SK-N-SH treated with all-trans-retinoic acid at 6 μM for 48 hours (cell line): ENCODE measurements at regions not wholly inside any gene's neighbourhood (a gene's known extent, or its start where the extent isn't known, plus 50 kb on each side); places are given as distances from the start of the nearest gene placed in this dataset.

ENCODE experiments used
- ATAC-seq: fragments of 200-7000 bp; cut with Tn5 transposase; 3 replicates; pipeline ENCODE4 v1.9.1; 2020; ENCODE audit warnings: mild to moderate bottlenecking, moderate library complexity
- ARNTL ChIP-seq: fragments of 450-650 bp; formaldehyde crosslinking; IDR thresholded peaks from 2 replicates; pipeline ENCODE4 v1.5.0; 2020; ENCODE audit warnings: low read depth, mild to moderate bottlenecking, moderate library complexity, borderline replicate concordance
- BACH2 ChIP-seq: fragments of 250-450 bp; sonication (Bioruptor Pico); IDR thresholded peaks from 2 replicates; pipeline ENCODE4 v1.9.0; 2021; ENCODE audit warnings: mild to moderate bottlenecking, borderline replicate concordance
- CSDC2 ChIP-seq: fragments of 250-450 bp; sonication (Bioruptor Pico); IDR thresholded peaks from 2 replicates; pipeline ENCODE4 v1.5.0; 2020; ENCODE audit warnings: mild to moderate bottlenecking, moderate library complexity
- ESRRG ChIP-seq: fragments of 250-450 bp; sonication (Bioruptor Pico); IDR thresholded peaks from 2 replicates; pipeline ENCODE4 v1.6.1; 2021; ENCODE audit warnings: mild to moderate bottlenecking
- GLIS3 ChIP-seq: fragments of 250-450 bp; sonication (Bioruptor Pico); IDR thresholded peaks from 2 replicates; pipeline ENCODE4 v1.5.0; 2020; ENCODE audit warnings: mild to moderate bottlenecking, moderate library complexity
- ISL1 ChIP-seq: fragments of 250-450 bp; sonication (Bioruptor Pico); IDR thresholded peaks from 2 replicates; pipeline ENCODE4 v2.1.2; 2022; ENCODE audit warnings: mild to moderate bottlenecking, moderate library complexity
- OSR1 ChIP-seq: fragments of 250-450 bp; sonication (Bioruptor Pico); IDR thresholded peaks from 2 replicates; pipeline ENCODE4 v1.8.0; 2022; ENCODE audit warnings: moderate library complexity, mild to moderate bottlenecking, inconsistent platforms
- PPARA ChIP-seq: fragments of 250-450 bp; sonication (Bioruptor Pico); IDR thresholded peaks from 2 replicates; pipeline ENCODE4 v1.5.0; 2020; ENCODE audit warnings: mild to moderate bottlenecking, borderline replicate concordance
- RARB ChIP-seq: fragments of 250-450 bp; sonication (Bioruptor Pico); IDR thresholded peaks from 2 replicates; pipeline ENCODE4 v1.8.0; 2021; ENCODE audit warnings: mild to moderate bottlenecking, moderate library complexity
- SNAI2 ChIP-seq: fragments of 250-450 bp; sonication (Bioruptor Pico); IDR thresholded peaks from 2 replicates; pipeline ENCODE4 v1.5.0; 2020; ENCODE audit warnings: mild to moderate bottlenecking, moderate library complexity
- TCF4 ChIP-seq: fragments of 250-450 bp; sonication (Bioruptor Pico); IDR thresholded peaks from 2 replicates; pipeline ENCODE4 v1.8.0; 2021; ENCODE audit warnings: mild to moderate bottlenecking, moderate library complexity, borderline replicate concordance
- TOX ChIP-seq: fragments of 250-450 bp; sonication (Bioruptor Pico); IDR thresholded peaks from 2 replicates; pipeline ENCODE4 v1.8.0; 2021; ENCODE audit warnings: mild to moderate bottlenecking, moderate library complexity, borderline replicate concordance
- ZFP3 ChIP-seq: fragments of 250-450 bp; sonication (Bioruptor Pico); IDR thresholded peaks from 2 replicates; pipeline ENCODE4 v1.5.0; 2020; ENCODE audit warnings: mild to moderate bottlenecking, moderate library complexity
- ZFP30 ChIP-seq: fragments of 450-650 bp; formaldehyde crosslinking; IDR thresholded peaks from 2 replicates; pipeline ENCODE4 v1.5.0; 2022; ENCODE audit warnings: mild to moderate bottlenecking, moderate library complexity
- ZNF565 ChIP-seq: fragments of 450-650 bp; formaldehyde crosslinking; conservative IDR thresholded peaks from 2 replicates; pipeline ENCODE4 v1.5.0; 2020; ENCODE audit warnings: low read depth, mild to moderate bottlenecking, moderate library complexity
- ZNF70 ChIP-seq: fragments of 450-650 bp; formaldehyde crosslinking; IDR thresholded peaks from 2 replicates; pipeline ENCODE4 v1.5.0; 2020; ENCODE audit warnings: mild to moderate bottlenecking, moderate library complexity
- ZNF8 ChIP-seq: fragments of 450-650 bp; formaldehyde crosslinking; IDR thresholded peaks from 2 replicates; pipeline ENCODE4 v1.5.0; 2020; ENCODE audit warnings: mild to moderate bottlenecking, moderate library complexity
- TF ChIP-seq, protein P1 (sequence below): fragments of 250-450 bp; sonication (Bioruptor Pico); IDR thresholded peaks from 2 replicates; pipeline ENCODE4 v1.5.0; 2020; ENCODE audit warnings: mild to moderate bottlenecking, moderate library complexity
- TF ChIP-seq, protein P2 (sequence below): fragments of 250-450 bp; sonication (Bioruptor Pico); IDR thresholded peaks from 2 replicates; pipeline ENCODE4 v1.5.1; 2021; ENCODE audit warnings: mild to moderate bottlenecking, moderate library complexity
- TF ChIP-seq, protein P3 (sequence below): fragments of 250-450 bp; sonication (Bioruptor Pico); IDR thresholded peaks from 2 replicates; pipeline ENCODE4 v1.8.0; 2020; ENCODE audit warnings: mild to moderate bottlenecking, moderate library complexity, borderline replicate concordance
- TF ChIP-seq, protein P4 (sequence below): fragments of 250-450 bp; sonication (Bioruptor Pico); IDR thresholded peaks from 2 replicates; pipeline ENCODE4 v1.5.1; 2020; ENCODE audit warnings: low read depth, mild to moderate bottlenecking, moderate library complexity
- TF ChIP-seq, protein P5 (sequence below): fragments of 250-450 bp; sonication (Bioruptor Pico); IDR thresholded peaks from 2 replicates; pipeline ENCODE4 v1.8.0; 2021; ENCODE audit warnings: low read depth, mild to moderate bottlenecking, moderate library complexity, borderline replicate concordance

DNA sequence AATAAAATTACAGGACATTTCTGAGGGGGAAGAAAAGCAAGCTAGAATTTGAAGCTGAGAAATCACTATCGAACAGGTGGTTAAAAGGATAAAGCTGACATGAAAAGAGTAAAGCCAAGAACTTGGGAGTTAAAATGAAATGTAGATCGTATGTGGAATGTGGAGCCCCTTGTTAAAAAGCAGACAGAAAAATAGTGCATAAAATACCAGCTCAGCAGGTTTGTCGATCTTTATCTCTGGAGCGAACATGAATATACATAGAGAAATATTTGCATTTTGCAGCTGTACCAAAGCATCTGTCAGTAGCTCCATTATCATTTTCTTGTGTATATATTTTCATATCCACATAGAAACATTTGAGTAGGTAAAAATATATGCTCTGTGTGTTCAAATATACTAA is 73.6 kb upstream of the CDC42BPA start:
- TF ChIP-seq ESRRG (CRISPR knock-in tag) (no peak), OSR1 (CRISPR knock-in tag) (no peak), ZNF565 (CRISPR knock-in tag) (no peak), ZNF70 (no peak), BACH2 (CRISPR knock-in tag) (no peak), CSDC2 (CRISPR knock-in tag) (no peak), TCF4 (CRISPR knock-in tag) (no peak), GLIS3 (no peak), TOX (CRISPR knock-in tag) (no peak), ARNTL (CRISPR knock-in tag) (no peak), ISL1 (no peak), SNAI2 (CRISPR knock-in tag) (no peak), ZFP3 (CRISPR knock-in tag) (no peak), RARB (CRISPR knock-in tag) (no peak), PPARA (CRISPR knock-in tag) (no peak)
- TF ChIP-seq, protein P1, sequence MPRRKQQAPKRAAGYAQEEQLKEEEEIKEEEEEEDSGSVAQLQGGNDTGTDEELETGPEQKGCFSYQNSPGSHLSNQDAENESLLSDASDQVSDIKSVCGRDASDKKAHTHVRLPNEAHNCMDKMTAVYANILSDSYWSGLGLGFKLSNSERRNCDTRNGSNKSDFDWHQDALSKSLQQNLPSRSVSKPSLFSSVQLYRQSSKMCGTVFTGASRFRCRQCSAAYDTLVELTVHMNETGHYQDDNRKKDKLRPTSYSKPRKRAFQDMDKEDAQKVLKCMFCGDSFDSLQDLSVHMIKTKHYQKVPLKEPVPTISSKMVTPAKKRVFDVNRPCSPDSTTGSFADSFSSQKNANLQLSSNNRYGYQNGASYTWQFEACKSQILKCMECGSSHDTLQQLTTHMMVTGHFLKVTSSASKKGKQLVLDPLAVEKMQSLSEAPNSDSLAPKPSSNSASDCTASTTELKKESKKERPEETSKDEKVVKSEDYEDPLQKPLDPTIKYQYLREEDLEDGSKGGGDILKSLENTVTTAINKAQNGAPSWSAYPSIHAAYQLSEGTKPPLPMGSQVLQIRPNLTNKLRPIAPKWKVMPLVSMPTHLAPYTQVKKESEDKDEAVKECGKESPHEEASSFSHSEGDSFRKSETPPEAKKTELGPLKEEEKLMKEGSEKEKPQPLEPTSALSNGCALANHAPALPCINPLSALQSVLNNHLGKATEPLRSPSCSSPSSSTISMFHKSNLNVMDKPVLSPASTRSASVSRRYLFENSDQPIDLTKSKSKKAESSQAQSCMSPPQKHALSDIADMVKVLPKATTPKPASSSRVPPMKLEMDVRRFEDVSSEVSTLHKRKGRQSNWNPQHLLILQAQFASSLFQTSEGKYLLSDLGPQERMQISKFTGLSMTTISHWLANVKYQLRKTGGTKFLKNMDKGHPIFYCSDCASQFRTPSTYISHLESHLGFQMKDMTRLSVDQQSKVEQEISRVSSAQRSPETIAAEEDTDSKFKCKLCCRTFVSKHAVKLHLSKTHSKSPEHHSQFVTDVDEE (CRISPR knock-in tag): no peak
- TF ChIP-seq, protein P2, sequence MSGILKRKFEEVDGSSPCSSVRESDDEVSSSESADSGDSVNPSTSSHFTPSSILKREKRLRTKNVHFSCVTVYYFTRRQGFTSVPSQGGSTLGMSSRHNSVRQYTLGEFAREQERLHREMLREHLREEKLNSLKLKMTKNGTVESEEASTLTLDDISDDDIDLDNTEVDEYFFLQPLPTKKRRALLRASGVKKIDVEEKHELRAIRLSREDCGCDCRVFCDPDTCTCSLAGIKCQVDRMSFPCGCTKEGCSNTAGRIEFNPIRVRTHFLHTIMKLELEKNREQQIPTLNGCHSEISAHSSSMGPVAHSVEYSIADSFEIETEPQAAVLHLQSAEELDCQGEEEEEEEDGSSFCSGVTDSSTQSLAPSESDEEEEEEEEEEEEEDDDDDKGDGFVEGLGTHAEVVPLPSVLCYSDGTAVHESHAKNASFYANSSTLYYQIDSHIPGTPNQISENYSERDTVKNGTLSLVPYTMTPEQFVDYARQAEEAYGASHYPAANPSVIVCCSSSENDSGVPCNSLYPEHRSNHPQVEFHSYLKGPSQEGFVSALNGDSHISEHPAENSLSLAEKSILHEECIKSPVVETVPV (CRISPR knock-in tag): no peak
- TF ChIP-seq, protein P3, sequence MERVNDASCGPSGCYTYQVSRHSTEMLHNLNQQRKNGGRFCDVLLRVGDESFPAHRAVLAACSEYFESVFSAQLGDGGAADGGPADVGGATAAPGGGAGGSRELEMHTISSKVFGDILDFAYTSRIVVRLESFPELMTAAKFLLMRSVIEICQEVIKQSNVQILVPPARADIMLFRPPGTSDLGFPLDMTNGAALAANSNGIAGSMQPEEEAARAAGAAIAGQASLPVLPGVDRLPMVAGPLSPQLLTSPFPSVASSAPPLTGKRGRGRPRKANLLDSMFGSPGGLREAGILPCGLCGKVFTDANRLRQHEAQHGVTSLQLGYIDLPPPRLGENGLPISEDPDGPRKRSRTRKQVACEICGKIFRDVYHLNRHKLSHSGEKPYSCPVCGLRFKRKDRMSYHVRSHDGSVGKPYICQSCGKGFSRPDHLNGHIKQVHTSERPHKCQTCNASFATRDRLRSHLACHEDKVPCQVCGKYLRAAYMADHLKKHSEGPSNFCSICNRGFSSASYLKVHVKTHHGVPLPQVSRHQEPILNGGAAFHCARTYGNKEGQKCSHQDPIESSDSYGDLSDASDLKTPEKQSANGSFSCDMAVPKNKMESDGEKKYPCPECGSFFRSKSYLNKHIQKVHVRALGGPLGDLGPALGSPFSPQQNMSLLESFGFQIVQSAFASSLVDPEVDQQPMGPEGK: no peak
- TF ChIP-seq, protein P4, sequence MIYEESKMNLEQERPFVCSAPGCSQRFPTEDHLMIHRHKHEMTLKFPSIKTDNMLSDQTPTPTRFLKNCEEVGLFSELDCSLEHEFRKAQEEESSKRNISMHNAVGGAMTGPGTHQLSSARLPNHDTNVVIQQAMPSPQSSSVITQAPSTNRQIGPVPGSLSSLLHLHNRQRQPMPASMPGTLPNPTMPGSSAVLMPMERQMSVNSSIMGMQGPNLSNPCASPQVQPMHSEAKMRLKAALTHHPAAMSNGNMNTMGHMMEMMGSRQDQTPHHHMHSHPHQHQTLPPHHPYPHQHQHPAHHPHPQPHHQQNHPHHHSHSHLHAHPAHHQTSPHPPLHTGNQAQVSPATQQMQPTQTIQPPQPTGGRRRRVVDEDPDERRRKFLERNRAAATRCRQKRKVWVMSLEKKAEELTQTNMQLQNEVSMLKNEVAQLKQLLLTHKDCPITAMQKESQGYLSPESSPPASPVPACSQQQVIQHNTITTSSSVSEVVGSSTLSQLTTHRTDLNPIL (CRISPR knock-in tag): no peak
- TF ChIP-seq, protein P5, sequence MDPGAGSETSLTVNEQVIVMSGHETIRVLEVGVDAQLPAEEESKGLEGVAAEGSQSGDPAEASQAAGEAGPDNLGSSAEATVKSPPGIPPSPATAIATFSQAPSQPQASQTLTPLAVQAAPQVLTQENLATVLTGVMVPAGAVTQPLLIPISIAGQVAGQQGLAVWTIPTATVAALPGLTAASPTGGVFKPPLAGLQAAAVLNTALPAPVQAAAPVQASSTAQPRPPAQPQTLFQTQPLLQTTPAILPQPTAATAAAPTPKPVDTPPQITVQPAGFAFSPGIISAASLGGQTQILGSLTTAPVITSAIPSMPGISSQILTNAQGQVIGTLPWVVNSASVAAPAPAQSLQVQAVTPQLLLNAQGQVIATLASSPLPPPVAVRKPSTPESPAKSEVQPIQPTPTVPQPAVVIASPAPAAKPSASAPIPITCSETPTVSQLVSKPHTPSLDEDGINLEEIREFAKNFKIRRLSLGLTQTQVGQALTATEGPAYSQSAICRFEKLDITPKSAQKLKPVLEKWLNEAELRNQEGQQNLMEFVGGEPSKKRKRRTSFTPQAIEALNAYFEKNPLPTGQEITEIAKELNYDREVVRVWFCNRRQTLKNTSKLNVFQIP: no peak
- TF ChIP-seq, all 23 proteins: peak for 0
- ATAC-seq: no peak

DNA sequence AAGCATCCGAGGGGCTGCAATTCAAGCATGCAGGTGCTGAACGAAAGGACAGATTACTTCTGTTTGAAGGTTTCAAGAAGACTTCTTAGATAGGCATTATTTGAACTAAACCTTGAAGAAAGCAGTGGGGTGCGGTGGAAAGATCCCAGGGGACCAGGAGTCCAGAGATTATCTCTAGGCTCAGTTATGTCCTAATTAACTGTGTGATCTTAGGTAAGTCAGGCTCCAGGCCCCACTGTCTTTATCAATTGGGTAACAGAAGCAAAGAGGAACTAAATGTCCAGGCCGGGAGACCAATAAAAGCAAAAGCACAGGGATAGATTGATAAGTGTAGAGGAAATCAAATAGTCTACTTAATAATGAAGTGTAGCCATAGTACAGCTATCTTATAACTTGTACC is 72.9 kb upstream of the CDC42BPA start:
- no peak for TF ChIP-seq ZFP30
- TF ChIP-seq, protein P3: no peak
- TF ChIP-seq ZNF70: no peak
- no peak for TF ChIP-seq ZNF8 (CRISPR knock-in tag)
- ATAC-seq: no peak
